Skeletal muscle cell (primary cell): ENCODE measurements at regions not wholly inside any gene's neighbourhood (a gene's known extent, or its start where the extent isn't known, plus 50 kb on each side); places are given as distances from the start of the nearest gene placed in this dataset.

Experiments used
- DNase-seq: peaks from one replicate; pipeline ENCODE4 v3.0.0-alpha.2; 2010; ENCODE audit warnings: low read depth
- H3K4me3 ChIP-seq: 2 replicates; pipeline ENCODE4 v1.5.1; 2011; ENCODE audit warnings: low read depth, mild to moderate bottlenecking, control low read depth, low read length, moderate library complexity

- H3K4me3 ChIP-seq: no peak overlapping the region
- DNase-seq: no peak
Observed at GRCh38 chr1:87786861-87787545, 458.3 kb downstream of the LMO4 start.

- H3K4me3 ChIP-seq: no peak overlapping the region
- peak; percentile 39 for DNase-seq
Observed at GRCh38 chr1:87787551-87787950, 458.9 kb downstream of the LMO4 start.

DNA sequence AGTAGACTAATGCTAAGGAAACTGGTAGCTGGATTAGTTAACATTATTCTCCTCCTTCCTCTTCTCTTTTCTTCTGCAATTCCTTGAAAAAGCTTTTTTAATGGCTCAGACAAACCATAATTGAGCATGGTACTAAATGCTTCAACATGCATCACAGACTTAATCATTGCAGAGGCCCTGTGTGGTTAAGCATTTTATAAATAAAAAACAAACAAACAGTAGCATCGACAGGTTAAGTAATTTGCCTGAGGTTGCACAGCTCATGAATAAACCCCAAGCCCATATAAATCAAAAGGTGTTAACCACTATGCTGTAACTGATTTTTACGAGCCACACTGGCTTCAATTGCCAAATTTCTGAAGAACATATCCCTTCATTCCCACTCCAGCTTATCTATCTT is 462.1 kb downstream of the LMO4 start:
- no peak overlapping the region for H3K4me3 ChIP-seq
- no peak for DNase-seq

DNA sequence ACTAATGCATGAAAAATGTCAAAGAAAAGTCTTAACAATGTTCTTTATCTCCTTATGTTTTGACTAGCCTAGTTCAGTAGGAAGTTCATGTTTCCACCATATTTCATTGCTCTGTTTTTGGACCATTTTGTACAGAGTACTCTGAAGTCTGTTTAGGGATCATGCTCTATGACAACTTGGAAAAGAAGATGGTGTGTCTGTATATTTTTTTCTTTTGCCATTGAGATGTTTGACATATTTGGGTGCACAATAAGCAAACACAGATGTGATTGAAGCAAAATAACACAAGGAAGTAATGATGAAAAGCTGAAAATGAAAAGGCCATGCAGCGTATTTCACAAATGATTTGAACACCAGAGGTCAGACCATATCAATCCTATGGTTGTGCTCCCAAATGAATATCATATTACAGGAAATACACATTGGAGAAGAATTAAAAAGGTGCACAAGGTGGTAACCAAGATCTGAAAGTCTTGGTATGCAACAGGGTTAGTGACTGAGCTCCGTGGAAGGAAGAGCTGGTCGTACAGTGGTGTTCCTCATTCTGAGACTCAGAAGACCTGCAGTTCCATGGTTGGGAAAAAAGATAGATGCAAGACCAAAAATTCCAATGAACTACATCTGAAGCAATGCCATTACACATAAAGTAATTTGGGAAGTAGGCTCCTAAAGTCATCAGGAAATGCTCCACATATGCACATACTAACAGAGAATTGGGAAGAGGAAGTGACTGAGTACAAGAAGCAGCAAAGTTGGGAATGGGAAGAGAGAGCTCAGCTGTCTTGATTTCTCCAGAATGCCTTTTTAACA is 463.5 kb downstream of the LMO4 start:
- DNase-seq: no peak
- H3K4me3 ChIP-seq: no peak overlapping the region

DNA sequence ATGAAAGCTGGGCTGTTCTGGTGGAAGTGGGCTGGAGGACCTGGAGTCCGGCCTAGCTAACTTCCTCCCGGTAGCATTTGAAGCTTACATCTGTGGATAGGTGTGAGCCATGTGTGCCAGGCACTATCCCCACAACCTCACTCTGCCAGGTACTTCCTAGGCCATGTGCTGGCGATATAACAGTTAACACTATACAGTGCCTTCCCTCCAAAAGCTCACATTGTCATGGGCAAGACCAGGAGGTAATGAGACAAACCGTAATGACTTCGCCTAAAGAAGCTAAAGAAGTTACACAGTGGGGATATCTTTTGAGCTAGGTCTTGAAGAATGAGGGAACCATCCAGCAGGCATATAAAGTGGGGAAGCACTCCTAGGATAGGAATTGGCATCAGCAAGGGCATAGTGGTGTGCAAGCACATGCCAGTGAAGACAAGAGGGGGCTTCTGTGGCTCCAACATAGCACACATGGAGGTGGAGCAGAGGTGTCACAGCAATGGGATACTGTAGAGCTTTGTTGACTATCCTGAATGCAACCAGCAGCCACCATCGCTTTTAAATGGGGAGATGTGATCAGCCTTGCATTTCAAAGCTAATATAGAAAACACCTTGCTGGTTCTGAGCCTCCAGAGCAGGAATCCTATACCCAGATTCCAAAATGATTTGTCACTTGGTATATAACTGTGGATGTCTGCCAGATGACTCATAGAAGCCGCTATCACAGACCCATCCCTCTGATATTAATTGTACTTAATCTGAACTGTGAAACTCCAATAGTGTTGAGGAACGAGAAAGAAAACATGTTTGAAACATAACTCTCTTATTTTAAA is 466.3 kb downstream of the LMO4 start:
- peak; percentile 39 for DNase-seq
- no peak overlapping the region for H3K4me3 ChIP-seq

- H3K4me3 ChIP-seq: no peak overlapping the region
- no peak for DNase-seq
Observed at GRCh38 chr1:87795615-87796337, 467.1 kb downstream of the LMO4 start.

DNA sequence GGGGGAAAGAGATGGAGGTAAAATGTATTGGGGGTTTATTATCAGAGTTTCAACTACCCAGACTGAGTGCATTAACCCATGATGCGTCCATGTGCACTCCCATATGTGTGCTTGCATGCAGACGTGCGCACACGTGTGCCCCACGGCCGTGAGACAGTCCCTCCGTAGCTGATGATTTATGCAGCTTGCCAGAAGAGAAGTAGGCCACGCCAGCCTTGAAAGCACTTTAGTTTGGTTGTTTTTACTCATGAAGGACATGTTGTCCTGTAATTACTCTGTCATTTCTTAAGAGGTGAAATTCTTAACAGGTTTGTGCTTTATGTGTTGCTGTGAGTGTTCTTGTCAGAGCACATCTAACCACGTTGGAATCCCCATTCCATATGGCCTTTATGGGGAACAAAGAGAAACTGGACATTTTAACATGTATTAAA is 467.8 kb downstream of the LMO4 start:
- no peak overlapping the region for H3K4me3 ChIP-seq
- no peak for DNase-seq

GRCh38 chr1:87799451-87799850 is 470.8 kb downstream of the LMO4 start:
- DNase-seq: no peak
- H3K4me3 ChIP-seq: no peak overlapping the region

- DNase-seq: no peak
Observed at GRCh38 chr1:87800006-87800405, 471.3 kb downstream of the LMO4 start.

GRCh38 chr1:87803375-87803774 is 474.7 kb downstream of the LMO4 start:
- H3K4me3 ChIP-seq: no peak overlapping the region
- no peak for DNase-seq

More at GRCh38 chr1:87800006-87800405, 471.3 kb downstream of the LMO4 start:
- no peak overlapping the region for H3K4me3 ChIP-seq

DNA sequence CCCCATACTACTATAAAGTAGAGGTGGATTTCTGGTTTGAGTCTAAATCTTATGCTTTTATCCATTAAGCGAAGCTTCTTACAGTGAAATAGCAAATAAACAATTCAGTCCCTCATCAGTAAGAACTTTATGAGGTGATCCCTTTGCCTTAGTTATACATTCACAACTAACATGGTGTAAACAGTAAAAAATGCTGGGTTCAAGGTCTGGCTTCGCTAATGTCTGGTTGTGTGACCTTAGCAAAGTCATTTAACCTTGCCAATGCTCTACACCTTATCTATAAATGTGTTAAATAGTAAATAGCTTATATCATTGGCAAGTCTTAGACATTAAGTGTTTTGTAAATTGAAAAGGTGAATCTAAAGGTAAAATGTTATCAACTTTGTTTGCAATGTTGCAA is 475.4 kb downstream of the LMO4 start:
- no peak overlapping the region for H3K4me3 ChIP-seq
- no peak for DNase-seq

GRCh38 chr1:87805666-87806378 is 477.1 kb downstream of the LMO4 start:
- H3K4me3 ChIP-seq: no peak overlapping the region
- no peak for DNase-seq

- H3K4me3 ChIP-seq: no peak overlapping the region
- no peak for DNase-seq
Observed at GRCh38 chr1:87806379-87807094, 477.9 kb downstream of the LMO4 start.

DNA sequence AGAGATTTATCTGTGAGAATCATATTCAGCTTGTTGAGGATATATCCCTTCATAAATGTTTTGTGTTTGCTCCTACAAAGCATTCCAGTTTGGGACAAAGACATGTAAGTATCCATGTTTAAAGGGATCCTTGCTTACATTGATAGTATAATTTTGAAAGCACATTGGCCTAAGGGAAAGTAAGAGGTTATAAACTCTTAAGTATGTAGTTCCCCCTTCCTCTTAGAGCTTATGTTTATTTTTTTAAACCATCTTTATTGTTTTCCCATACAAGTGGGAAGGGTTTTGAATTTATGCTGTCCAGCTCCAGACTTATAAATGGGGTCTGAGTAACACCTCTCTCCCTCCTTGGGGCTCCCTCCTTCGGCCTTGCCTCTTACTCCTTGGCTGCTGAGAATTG is 481.5 kb downstream of the LMO4 start:
- no peak overlapping the region for H3K4me3 ChIP-seq
- DNase-seq: no peak

GRCh38 chr1:87812871-87813577 is 484.3 kb downstream of the LMO4 start:
- H3K4me3 ChIP-seq: no peak overlapping the region
- no peak for DNase-seq

GRCh38 chr1:87814573-87814972 is 485.9 kb downstream of the LMO4 start:
- no peak overlapping the region for H3K4me3 ChIP-seq
- no peak for DNase-seq

- no peak for DNase-seq
- H3K4me3 ChIP-seq: no peak overlapping the region
Observed at GRCh38 chr1:87816646-87817045, 488.0 kb downstream of the LMO4 start.
